ENCODE measurements at regions not wholly inside any gene's neighbourhood (a gene's known extent, or its start where the extent isn't known, plus 50 kb on each side); places are given as distances from the start of the nearest gene placed in this dataset.

DNA sequence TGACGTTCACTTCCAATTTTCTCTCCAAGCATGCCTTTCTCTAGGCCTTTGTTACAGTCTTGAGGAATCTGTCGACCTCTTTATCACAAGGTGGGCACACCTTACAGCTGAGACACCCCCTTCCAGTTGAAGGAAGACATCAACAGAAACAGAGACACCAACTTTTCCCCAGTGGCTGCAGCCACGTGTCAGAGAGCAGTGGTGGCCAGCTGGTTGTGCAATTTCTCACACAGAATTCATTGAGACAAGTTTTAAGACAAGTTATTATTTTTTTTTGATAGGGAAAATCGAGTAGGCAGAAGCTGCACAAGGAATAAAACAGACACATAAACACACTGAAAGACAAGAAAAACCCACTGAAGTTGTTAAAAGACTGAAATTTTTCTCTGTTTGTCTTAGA is 436.7 kb upstream of the MDFIC2 start:
- in situ Hi-C loops (cut with HindIII; ENCODE audit: low pct_ligation_motif_present, low sequenced_read_pairs): no loop called here
- no peaks in the 10 kb centered on the region for H3K27me3 ChIP-seq (replicated peaks)
- no peak overlapping the region for H3K4me3 ChIP-seq (ENCODE audit: low read depth, low read length)
- H3K27ac ChIP-seq: no peak overlapping the region
- H3K36me3 ChIP-seq (replicated peaks): no peaks in the 10 kb centered on the region
- no peak for DNase-seq
- TF ChIP-seq, protein P1, sequence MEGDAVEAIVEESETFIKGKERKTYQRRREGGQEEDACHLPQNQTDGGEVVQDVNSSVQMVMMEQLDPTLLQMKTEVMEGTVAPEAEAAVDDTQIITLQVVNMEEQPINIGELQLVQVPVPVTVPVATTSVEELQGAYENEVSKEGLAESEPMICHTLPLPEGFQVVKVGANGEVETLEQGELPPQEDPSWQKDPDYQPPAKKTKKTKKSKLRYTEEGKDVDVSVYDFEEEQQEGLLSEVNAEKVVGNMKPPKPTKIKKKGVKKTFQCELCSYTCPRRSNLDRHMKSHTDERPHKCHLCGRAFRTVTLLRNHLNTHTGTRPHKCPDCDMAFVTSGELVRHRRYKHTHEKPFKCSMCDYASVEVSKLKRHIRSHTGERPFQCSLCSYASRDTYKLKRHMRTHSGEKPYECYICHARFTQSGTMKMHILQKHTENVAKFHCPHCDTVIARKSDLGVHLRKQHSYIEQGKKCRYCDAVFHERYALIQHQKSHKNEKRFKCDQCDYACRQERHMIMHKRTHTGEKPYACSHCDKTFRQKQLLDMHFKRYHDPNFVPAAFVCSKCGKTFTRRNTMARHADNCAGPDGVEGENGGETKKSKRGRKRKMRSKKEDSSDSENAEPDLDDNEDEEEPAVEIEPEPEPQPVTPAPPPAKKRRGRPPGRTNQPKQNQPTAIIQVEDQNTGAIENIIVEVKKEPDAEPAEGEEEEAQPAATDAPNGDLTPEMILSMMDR (IDR thresholded peaks at IDR 0.05; ENCODE audit: low read depth, low read length, missing control alignments): no peak

DNA sequence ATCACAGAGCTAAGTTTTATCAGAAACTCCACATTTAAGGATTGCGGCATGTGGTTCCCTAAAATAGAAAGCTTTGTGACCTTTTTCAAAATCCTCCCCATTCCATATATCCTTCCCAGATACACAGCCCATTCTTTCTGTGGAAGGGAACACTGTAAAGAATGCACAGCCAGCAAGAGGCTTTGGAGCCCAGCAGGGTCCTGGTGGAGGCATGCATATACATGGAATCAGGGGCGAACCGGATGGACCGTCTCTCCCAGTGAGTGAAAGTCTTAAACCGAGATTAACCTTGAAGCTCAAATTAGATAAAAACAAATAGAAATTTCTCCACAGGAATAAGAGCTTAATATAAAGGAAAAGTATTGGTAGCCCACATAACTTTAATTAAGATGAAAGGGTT is 436.2 kb upstream of the MDFIC2 start:
- Histone ChIP-seq H3K27ac (no peak overlapping the region), H3K4me3 (ENCODE audit: low read depth, low read length) (no peak overlapping the region), H3K36me3 (replicated peaks) (no peaks in the 10 kb centered on the region), H3K27me3 (replicated peaks) (no peaks in the 10 kb centered on the region)
- TF ChIP-seq, protein P1 (IDR thresholded peaks at IDR 0.05; ENCODE audit: low read depth, low read length, missing control alignments): no peak
- DNase-seq: no peak
- in situ Hi-C loops (cut with HindIII; ENCODE audit: low pct_ligation_motif_present, low sequenced_read_pairs): no loop called here

DNA sequence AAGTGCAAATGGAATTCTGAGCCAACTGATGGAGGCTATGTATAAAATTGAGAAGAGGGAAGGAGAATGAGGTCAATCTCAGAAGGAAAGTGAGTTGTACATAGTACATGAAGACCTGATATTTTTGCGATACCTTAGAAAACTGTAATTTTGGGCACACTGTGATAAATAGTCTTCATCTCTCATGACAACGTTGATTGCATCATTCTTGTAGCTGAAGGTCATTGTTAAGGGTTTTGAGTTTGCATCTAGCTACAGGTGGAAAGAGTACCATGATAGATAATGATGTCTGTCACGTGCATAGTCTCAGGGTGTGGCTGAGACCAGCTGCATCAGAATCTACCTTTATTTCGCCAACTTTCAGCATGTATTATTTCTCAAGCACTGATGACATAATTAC is 435.4 kb upstream of the MDFIC2 start:
- in situ Hi-C loops (cut with HindIII; ENCODE audit: low pct_ligation_motif_present, low sequenced_read_pairs): no loop called here
- no peak for DNase-seq
- no peaks in the 10 kb centered on the region for H3K36me3 ChIP-seq (replicated peaks)
- no peak overlapping the region for H3K27ac ChIP-seq
- H3K4me3 ChIP-seq (ENCODE audit: low read depth, low read length): no peak overlapping the region
- TF ChIP-seq, protein P1 (IDR thresholded peaks at IDR 0.05; ENCODE audit: low read depth, low read length, missing control alignments): no peak
- H3K27me3 ChIP-seq (replicated peaks): no peaks in the 10 kb centered on the region

DNA sequence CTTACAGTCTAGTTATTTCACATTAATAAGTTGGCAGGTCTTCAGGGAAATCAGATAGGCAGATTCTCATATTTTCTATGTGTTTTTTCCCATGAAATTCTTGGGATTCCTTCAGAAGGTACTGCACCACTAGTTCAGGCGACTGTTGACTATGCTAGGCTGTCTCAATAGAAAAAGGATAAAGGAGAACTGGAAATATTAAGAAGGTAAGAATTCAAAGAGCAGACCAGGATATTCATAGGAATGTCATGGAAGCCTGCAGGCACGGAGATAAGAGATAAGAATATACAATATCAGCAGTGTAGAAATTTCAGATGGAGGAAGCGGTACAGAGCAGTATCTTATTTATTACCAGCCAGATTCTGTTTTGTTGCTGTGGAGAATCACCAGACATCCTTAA is 432.1 kb upstream of the MDFIC2 start:
- H3K27me3 ChIP-seq (replicated peaks): no peaks in the 10 kb centered on the region
- DNase-seq: peak; percentile 17
- H3K36me3 ChIP-seq (replicated peaks): no peaks in the 10 kb centered on the region
- no peak overlapping the region for H3K4me3 ChIP-seq (ENCODE audit: low read depth, low read length)
- no peak overlapping the region for H3K27ac ChIP-seq
- TF ChIP-seq, protein P1 (IDR thresholded peaks at IDR 0.05; ENCODE audit: low read depth, low read length, missing control alignments): no peak
- in situ Hi-C loops (cut with HindIII; ENCODE audit: low pct_ligation_motif_present, low sequenced_read_pairs): no loop called here

DNA sequence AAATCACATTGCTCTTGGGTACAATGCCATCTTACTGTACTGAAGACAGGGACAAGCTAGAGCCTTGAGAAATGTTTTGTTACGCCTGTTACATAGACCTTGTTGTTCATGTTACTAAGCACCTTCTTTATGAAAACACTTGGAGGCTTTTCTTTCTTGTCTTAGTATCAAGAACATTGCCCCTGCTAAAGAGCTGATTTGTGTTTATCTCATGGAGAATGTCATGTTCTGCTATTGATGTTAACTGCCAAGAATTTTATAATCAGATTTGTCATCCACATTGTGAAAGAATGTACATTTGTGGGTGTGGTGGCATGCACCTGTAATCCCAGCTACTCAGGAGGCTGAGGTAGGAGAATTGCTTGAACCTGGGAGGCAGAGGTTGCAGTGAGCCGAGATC is 431.3 kb upstream of the MDFIC2 start:
- no peak overlapping the region for H3K27ac ChIP-seq
- no peak for DNase-seq
- TF ChIP-seq, protein P1 (IDR thresholded peaks at IDR 0.05; ENCODE audit: low read depth, low read length, missing control alignments): no peak
- in situ Hi-C loops (cut with HindIII; ENCODE audit: low pct_ligation_motif_present, low sequenced_read_pairs): no loop called here
- H3K4me3 ChIP-seq (ENCODE audit: low read depth, low read length): no peak overlapping the region
- H3K36me3 ChIP-seq (replicated peaks): no peaks in the 10 kb centered on the region
- no peaks in the 10 kb centered on the region for H3K27me3 ChIP-seq (replicated peaks)

DNA sequence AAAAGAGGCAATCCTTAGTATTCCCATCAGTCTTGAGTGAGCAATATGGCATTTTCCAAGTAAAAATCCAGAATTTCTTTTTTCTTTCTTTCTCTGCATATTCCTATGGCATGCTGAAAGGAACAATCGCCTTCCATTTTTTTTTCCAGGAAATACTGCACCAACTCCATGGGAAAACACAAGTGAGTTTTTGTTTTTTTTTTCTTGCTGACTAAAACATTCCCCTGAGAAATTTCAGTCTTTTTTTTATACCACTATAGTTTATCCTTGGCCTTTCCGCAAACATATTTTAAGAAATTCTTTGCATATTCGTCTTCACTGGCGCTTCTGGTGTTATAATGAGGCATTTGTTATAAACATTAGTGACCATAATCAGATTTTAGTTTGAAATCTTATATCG is 429.6 kb upstream of the MDFIC2 start:
- Histone ChIP-seq H3K27ac (no peak overlapping the region), H3K36me3 (replicated peaks) (no peaks in the 10 kb centered on the region), H3K4me3 (ENCODE audit: low read depth, low read length) (no peak overlapping the region), H3K27me3 (replicated peaks) (no peaks in the 10 kb centered on the region)
- in situ Hi-C loops (cut with HindIII; ENCODE audit: low pct_ligation_motif_present, low sequenced_read_pairs): no loop called here
- TF ChIP-seq, protein P1 (IDR thresholded peaks at IDR 0.05; ENCODE audit: low read depth, low read length, missing control alignments): no peak
- DNase-seq: no peak

All from brain microvascular endothelial cell (primary cell).